ENCODE measurements at regions not wholly inside any gene's neighbourhood (a gene's known extent, or its start where the extent isn't known, plus 50 kb on each side); places are given as distances from the start of the nearest gene placed in this dataset.

DNA sequence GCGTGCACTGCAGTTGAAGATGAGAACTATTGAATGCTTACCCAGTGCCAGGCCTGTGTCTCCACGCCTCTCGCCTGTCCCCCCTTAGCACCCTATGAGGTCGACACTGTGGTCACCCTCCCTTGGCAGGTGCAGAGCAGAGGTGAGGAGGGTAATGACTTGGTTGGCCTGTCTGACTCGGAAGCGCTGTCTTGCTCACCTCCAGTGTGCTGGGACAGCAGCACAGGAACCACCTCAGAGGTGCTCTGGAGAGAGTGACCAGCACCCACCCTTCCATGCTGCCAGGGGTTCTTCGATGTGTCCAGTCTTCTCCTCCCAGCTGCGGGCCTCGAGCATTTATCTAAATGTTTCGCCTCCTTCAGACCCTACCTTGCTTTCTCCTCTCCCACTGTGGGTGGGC, 178.3 kb upstream of the IRX2 start:
- ChIA-PET CTCF (no interaction called here), POLR2A (no interaction called here)
- H3K9me3 ChIP-seq (ENCODE audit: control insufficient read depth, insufficient read depth, low read length) = peaks cover 27% of the 10 kb centered on the region

GRCh38 chr5:2921651-2922050, 170.2 kb upstream of the IRX2 start:
- ChIA-PET CTCF (no interaction called here), POLR2A (no interaction called here)
- no peak for TF ChIP-seq CTCF (IDR thresholded peaks at IDR 0.05; ENCODE audit: low read depth, low read length)
- Histone ChIP-seq H3K9me3 (ENCODE audit: control insufficient read depth, insufficient read depth, low read length) (peaks cover 50% of the 10 kb centered on the region), H3K27ac (ENCODE audit: low read depth, low read length) (no peak overlapping the region), H3K4me3 (ENCODE audit: low read depth, low read length) (no peak overlapping the region), H3K27me3 (ENCODE audit: control insufficient read depth, insufficient read depth, low read length) (no peaks in the 10 kb centered on the region)
- no peak for DNase-seq (ENCODE audit: low read depth, low spot score)

More for the DNA sequence above, 178.3 kb upstream of the IRX2 start:
- Histone ChIP-seq H3K27me3 (ENCODE audit: control insufficient read depth, insufficient read depth, low read length) (no peaks in the 10 kb centered on the region), H3K4me3 (ENCODE audit: low read depth, low read length) (no peak overlapping the region), H3K27ac (ENCODE audit: low read depth, low read length) (no peak overlapping the region)
- no peak for TF ChIP-seq CTCF (IDR thresholded peaks at IDR 0.05; ENCODE audit: low read depth, low read length)
- no peak for DNase-seq (ENCODE audit: low read depth, low spot score)

- TF ChIP-seq CTCF (IDR thresholded peaks at IDR 0.05; ENCODE audit: low read depth, low read length) = no peak
- CTCF ChIA-PET = no interaction called here
- no peak for DNase-seq (ENCODE audit: low read depth, low spot score)
Measured at GRCh38 chr5:2921176-2921575, 169.7 kb upstream of the IRX2 start.

GRCh38 chr5:2920312-2920711, 168.8 kb upstream of the IRX2 start:
- POLR2A ChIA-PET = no interaction called here
- Histone ChIP-seq H3K9me3 (ENCODE audit: control insufficient read depth, insufficient read depth, low read length) (peaks cover 50% of the 10 kb centered on the region), H3K4me3 (ENCODE audit: low read depth, low read length) (no peak overlapping the region), H3K27me3 (ENCODE audit: control insufficient read depth, insufficient read depth, low read length) (no peaks in the 10 kb centered on the region), H3K27ac (ENCODE audit: low read depth, low read length) (no peak overlapping the region)
- no peak for TF ChIP-seq CTCF (IDR thresholded peaks at IDR 0.05; ENCODE audit: low read depth, low read length)
- CTCF ChIA-PET = no interaction called here
- no peak for DNase-seq (ENCODE audit: low read depth, low spot score)

More at GRCh38 chr5:2921176-2921575, 169.7 kb upstream of the IRX2 start:
- POLR2A ChIA-PET = no interaction called here
- Histone ChIP-seq H3K27me3 (ENCODE audit: control insufficient read depth, insufficient read depth, low read length) (no peaks in the 10 kb centered on the region), H3K9me3 (ENCODE audit: control insufficient read depth, insufficient read depth, low read length) (peaks cover 50% of the 10 kb centered on the region), H3K4me3 (ENCODE audit: low read depth, low read length) (no peak overlapping the region), H3K27ac (ENCODE audit: low read depth, low read length) (no peak overlapping the region)

- CTCF ChIA-PET = no interaction called here
- H3K9me3 ChIP-seq (ENCODE audit: control insufficient read depth, insufficient read depth, low read length) = peaks cover 56% of the 10 kb centered on the region
- TF ChIP-seq CTCF (IDR thresholded peaks at IDR 0.05; ENCODE audit: low read depth, low read length) = no peak
Measured at GRCh38 chr5:2919310-2920018, 168.0 kb upstream of the IRX2 start.

More at GRCh38 chr5:2919310-2920018, 168.0 kb upstream of the IRX2 start:
- H3K27me3 ChIP-seq (ENCODE audit: control insufficient read depth, insufficient read depth, low read length) = no peaks in the 10 kb centered on the region
- no peak overlapping the region for H3K27ac ChIP-seq (ENCODE audit: low read depth, low read length)
- POLR2A ChIA-PET = no interaction called here
- DNase-seq (ENCODE audit: low read depth, low spot score) = no peak
- H3K4me3 ChIP-seq (ENCODE audit: low read depth, low read length) = no peak overlapping the region
